Thyroid gland (tissue), 4 donors: ENCODE measurements at regions not wholly inside any gene's neighbourhood (a gene's known extent, or its start where the extent isn't known, plus 50 kb on each side); places are given as distances from the start of the nearest gene placed in this dataset.
A peak's percentile ranks its signal among the peaks of the same experiment; 100 is the strongest.

Experiments used
- DNase-seq, 2 donors: peaks; one replicate each; pipeline ENCODE4 v3.0.0-alpha.2; 2019
- H3K27ac ChIP-seq, 3 donors: fragments of 200-600 bp; sonication (generic); 1 replicate in 2 of 3; 2 replicates in 1 of 3; pipeline ENCODE4 v1.5.1; 2016 to 2019; ENCODE audit warnings: mild to moderate bottlenecking in 1 of 3, moderate library complexity in 1 of 3
- H3K27me3 ChIP-seq: fragments of 200-600 bp; sonication (generic); one replicate; pipeline ENCODE4 v1.5.1; 2019
- H3K36me3 ChIP-seq, 2 donors: fragments of 200-600 bp; sonication (generic); one replicate each; pipeline ENCODE4 v1.5.1; 2016 to 2019
- H3K4me1 ChIP-seq, 2 donors: fragments of 200-600 bp; sonication (generic); one replicate each; pipeline ENCODE4 v1.5.1; 2017 to 2019
- H3K4me3 ChIP-seq, 3 donors: fragments of 200-600 bp; sonication (generic); replicated peaks in 1 of 3; 1 replicate in 2 of 3; 2 replicates in 1 of 3; pipeline ENCODE4 v1.5.1; 2016; ENCODE audit warnings: mild to moderate bottlenecking in 1 of 3
- H3K9me3 ChIP-seq: fragments of 200-600 bp; sonication (generic); one replicate; pipeline ENCODE4 v1.5.1; 2017
- CTCF ChIP-seq, 6 experiments: fragments of 200-600 bp in 3 of 6; fragments of 450-650 bp in 3 of 6; sonication (generic) in 3 of 6; IDR thresholded peaks; one replicate each; pipeline ENCODE4 v1.5.1; 2016 to 2019; ENCODE audit warnings: antibody characterized with exemption in 6 of 6, mild to moderate bottlenecking in 2 of 6, inconsistent platforms in 1 of 6, moderate library complexity in 1 of 6
- POLR2A ChIP-seq, 2 donors: fragments of 450-650 bp; IDR thresholded peaks; one replicate each; pipeline ENCODE4 v1.6.1; 2017; ENCODE audit warnings: antibody characterized with exemption in 2 of 2, mild to moderate bottlenecking in 2 of 2, moderate library complexity in 1 of 2
- WGBS, 2 donors: methylation state at CpG; one replicate each; pipeline ENCODE4 v1.1.5; 2017; 5-methylcytosine and 5-hydroxymethylcytosine counted together
- intact Hi-C: fragments of 100-400 bp; cut with DNase I; formaldehyde crosslinking; loops from one replicate; pipeline ENCODE4 v1.15.1; 2023

GRCh38 chr20:61073376-61073775 is 178.7 kb upstream of the CDH4 start:
- no peak for DNase-seq
- H3K9me3 ChIP-seq = no peaks in the 10 kb centered on the region
- intact Hi-C loops = no loop called here
- H3K36me3 ChIP-seq = no peaks in the 10 kb centered on the region
- no peak overlapping the region for H3K4me3 ChIP-seq
- WGBS, 2 donors = 96% methylated on average over 6 of the region's 6 CpGs
- H3K27ac ChIP-seq = no peak overlapping the region
- H3K4me1 ChIP-seq = no peaks in the 10 kb centered on the region
- no peaks in the 10 kb centered on the region for H3K27me3 ChIP-seq
- TF ChIP-seq POLR2A (IDR thresholded peaks at IDR 0.05) = no peak
- no peak for TF ChIP-seq CTCF (IDR thresholded peaks at IDR 0.05)

GRCh38 chr20:61082720-61083119 is 169.3 kb upstream of the CDH4 start:
- 58 to 69% methylated on average over 3 of the region's 3 CpGs for WGBS, 2 donors
- Histone ChIP-seq H3K9me3 (no peaks in the 10 kb centered on the region), H3K27me3 (no peaks in the 10 kb centered on the region), H3K36me3 (no peaks in the 10 kb centered on the region), H3K27ac (no peak overlapping the region), H3K4me1 (peaks cover 0 to 20% of the 10 kb centered on the region in 2 donors), H3K4me3 (no peak overlapping the region)
- no peak for DNase-seq
- intact Hi-C loops = no loop called here
- TF ChIP-seq CTCF (IDR thresholded peaks at IDR 0.05) (no peak), POLR2A (IDR thresholded peaks at IDR 0.05) (no peak)

GRCh38 chr20:61083431-61083830 is 168.6 kb upstream of the CDH4 start:
- Histone ChIP-seq H3K4me3 (no peak overlapping the region), H3K9me3 (no peaks in the 10 kb centered on the region), H3K27ac (no peak overlapping the region), H3K27me3 (no peaks in the 10 kb centered on the region), H3K4me1 (peaks cover 0 to 20% of the 10 kb centered on the region in 2 donors), H3K36me3 (no peaks in the 10 kb centered on the region)
- intact Hi-C loops = no loop called here
- TF ChIP-seq CTCF (IDR thresholded peaks at IDR 0.05) = no peak
- TF ChIP-seq POLR2A (IDR thresholded peaks at IDR 0.05) = no peak
- 26 to 29% methylated on average over 3 of the region's 3 CpGs for WGBS, 2 donors
- peak; percentile 56 to 70 for DNase-seq

- Histone ChIP-seq H3K27me3 (no peaks in the 10 kb centered on the region), H3K36me3 (no peaks in the 10 kb centered on the region), H3K4me1 (peaks cover 0 to 20% of the 10 kb centered on the region in 2 donors), H3K9me3 (no peaks in the 10 kb centered on the region), H3K4me3 (no peak overlapping the region), H3K27ac (no peak overlapping the region)
- WGBS, 2 donors = 27 to 35% methylated on average over 1 of the region's 1 CpG
- intact Hi-C loops = no loop called here
- no peak for TF ChIP-seq CTCF (IDR thresholded peaks at IDR 0.05)
- TF ChIP-seq POLR2A (IDR thresholded peaks at IDR 0.05) = no peak
- peak; percentile 53 to 66 for DNase-seq
These were observed 166.0 kb upstream of the CDH4 start for GRCh38 chr20:61086031-61086430.

GRCh38 chr20:61090541-61090940 is 161.5 kb upstream of the CDH4 start:
- peak in 1 of 2 donors; percentile 12 for DNase-seq
- H3K4me3 ChIP-seq = no peak overlapping the region
- no peaks in the 10 kb centered on the region for H3K9me3 ChIP-seq
- H3K36me3 ChIP-seq = no peaks in the 10 kb centered on the region
- no peak for TF ChIP-seq POLR2A (IDR thresholded peaks at IDR 0.05)
- no peak for TF ChIP-seq CTCF (IDR thresholded peaks at IDR 0.05)
- H3K27ac ChIP-seq = no peak overlapping the region
- intact Hi-C loops = no loop called here
- no peaks in the 10 kb centered on the region for H3K4me1 ChIP-seq
- no peaks in the 10 kb centered on the region for H3K27me3 ChIP-seq
- WGBS, 2 donors = 39 to 41% methylated on average over 7 of the region's 7 CpGs
